Activated B cell treated with CpG ODN at 0.5 μM for 24 hours (primary cell): ENCODE measurements at regions not wholly inside any gene's neighbourhood (a gene's known extent, or its start where the extent isn't known, plus 50 kb on each side); places are given as distances from the start of the nearest gene placed in this dataset.

ENCODE experiments used
- ATAC-seq: fragments of 200-7000 bp; cut with Tn5 transposase; one replicate; pipeline ENCODE4 v1.10.0; 2021; ENCODE audit warnings: low read depth, mild to moderate bottlenecking, moderate library complexity
- CTCF ChIA-PET: fragments of 350-600 bp; sonication (Branson Sonifier 250); formaldehyde crosslinking; loops from one replicate; lab custom pipeline; 2021; ENCODE audit warnings: antibody characterized with exemption; lab: Charles Lee
- POLR2A ChIA-PET: fragments of 350-600 bp; sonication (Branson Sonifier 250); formaldehyde crosslinking; loops from one replicate; lab custom pipeline; 2021; ENCODE audit warnings: antibody characterized with exemption; lab: Charles Lee
- DNase-seq: peaks from one replicate; pipeline ENCODE4 v3.0.0; 2022
- H3K27ac Mint-ChIP-seq: one replicate; pipeline ENCODE4 v1.8.0; 2020; ENCODE audit warnings: mixed read lengths
- H3K27me3 Mint-ChIP-seq: one replicate; pipeline ENCODE4 v1.8.0; 2021; ENCODE audit warnings: mixed read lengths
- H3K36me3 Mint-ChIP-seq: one replicate; pipeline ENCODE4 v1.8.0; 2021; ENCODE audit warnings: low read depth, mixed read lengths
- H3K4me1 Mint-ChIP-seq: one replicate; pipeline ENCODE4 v1.8.0; 2021; ENCODE audit warnings: mixed read lengths
- H3K4me3 Mint-ChIP-seq: one replicate; pipeline ENCODE4 v1.8.0; 2020; ENCODE audit warnings: mild to moderate bottlenecking, mixed read lengths
- H3K9me3 Mint-ChIP-seq: one replicate; pipeline ENCODE4 v1.8.0; 2020; ENCODE audit warnings: mixed read lengths
- CTCF ChIP-seq: fragments of 200-600 bp; IDR thresholded peaks from one replicate; pipeline ENCODE4 v1.8.0; 2022; ENCODE audit warnings: antibody characterized with exemption, mild to moderate bottlenecking
- intact Hi-C: fragments of 100-400 bp; cut with micrococcal nuclease; formaldehyde crosslinking; loops from one replicate; pipeline ENCODE4 v1.15.1; 2024

DNA sequence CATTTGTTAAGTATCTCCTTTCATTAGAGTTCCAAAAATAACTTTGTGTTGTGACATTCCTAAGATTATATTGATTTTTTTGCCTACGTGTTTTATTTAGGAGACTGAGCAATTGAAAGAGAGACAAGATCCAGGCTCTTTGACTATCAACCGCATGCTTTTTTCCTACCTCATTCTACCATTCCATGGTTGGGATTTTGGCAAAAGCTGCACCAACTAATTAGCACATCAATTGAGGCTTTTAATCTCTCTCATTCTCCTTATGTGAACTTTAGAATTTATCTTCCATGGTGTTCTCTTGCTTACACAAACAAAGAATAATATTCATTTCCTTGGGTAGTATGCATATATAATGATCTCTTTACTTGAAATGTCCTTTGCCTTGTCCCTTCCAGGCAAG, 338.7 kb upstream of the SMC2 start:
- CTCF ChIA-PET, result no interaction called here

GRCh38 chr9:103755986-103756385, 338.1 kb upstream of the SMC2 start:
- Mint-ChIP-seq H3K9me3 (peaks cover 2% of the 10 kb centered on the region), H3K4me3 (no peak overlapping the region), H3K27me3 (no peaks in the 10 kb centered on the region), H3K36me3 (no peaks in the 10 kb centered on the region), H3K4me1 (no peaks in the 10 kb centered on the region), H3K27ac (no peak overlapping the region)
- DNase-seq, result no peak
- no peak for TF ChIP-seq CTCF
- intact Hi-C loops, result no loop called here
- ChIA-PET CTCF (no interaction called here), POLR2A (no interaction called here)
- no peak for ATAC-seq

More for the DNA sequence above, 338.7 kb upstream of the SMC2 start:
- POLR2A ChIA-PET, result no interaction called here
- H3K27ac Mint-ChIP-seq, result no peak overlapping the region
- no peaks in the 10 kb centered on the region for H3K4me1 Mint-ChIP-seq
- no peaks in the 10 kb centered on the region for H3K27me3 Mint-ChIP-seq
- H3K4me3 Mint-ChIP-seq, result no peak overlapping the region
- peaks cover 2% of the 10 kb centered on the region for H3K9me3 Mint-ChIP-seq
- no peak for DNase-seq
- ATAC-seq, result no peak
- H3K36me3 Mint-ChIP-seq, result no peaks in the 10 kb centered on the region
- TF ChIP-seq CTCF, result no peak
- intact Hi-C loops, result no loop called here

- peaks cover 2% of the 10 kb centered on the region for H3K9me3 Mint-ChIP-seq
- no peak overlapping the region for H3K27ac Mint-ChIP-seq
- no peak overlapping the region for H3K4me3 Mint-ChIP-seq
- no peak for TF ChIP-seq CTCF
- no peak for DNase-seq
- intact Hi-C loops, result no loop called here
- no peaks in the 10 kb centered on the region for H3K4me1 Mint-ChIP-seq
- H3K27me3 Mint-ChIP-seq, result no peaks in the 10 kb centered on the region
- ChIA-PET POLR2A (no interaction called here), CTCF (no interaction called here)
- H3K36me3 Mint-ChIP-seq, result no peaks in the 10 kb centered on the region
- ATAC-seq, result no peak
These were observed 337.0 kb upstream of the SMC2 start for GRCh38 chr9:103757062-103757461.

- H3K36me3 Mint-ChIP-seq, result no peaks in the 10 kb centered on the region
- no peaks in the 10 kb centered on the region for H3K9me3 Mint-ChIP-seq
- H3K27me3 Mint-ChIP-seq, result no peaks in the 10 kb centered on the region
- no peaks in the 10 kb centered on the region for H3K4me1 Mint-ChIP-seq
- no peak for ATAC-seq
- H3K27ac Mint-ChIP-seq, result no peak overlapping the region
- ChIA-PET CTCF (no interaction called here), POLR2A (no interaction called here)
- no peak for DNase-seq
- no peak for TF ChIP-seq CTCF
- intact Hi-C loops, result no loop called here
- H3K4me3 Mint-ChIP-seq, result no peak overlapping the region
These were observed 332.6 kb upstream of the SMC2 start for GRCh38 chr9:103761466-103761865.

DNA sequence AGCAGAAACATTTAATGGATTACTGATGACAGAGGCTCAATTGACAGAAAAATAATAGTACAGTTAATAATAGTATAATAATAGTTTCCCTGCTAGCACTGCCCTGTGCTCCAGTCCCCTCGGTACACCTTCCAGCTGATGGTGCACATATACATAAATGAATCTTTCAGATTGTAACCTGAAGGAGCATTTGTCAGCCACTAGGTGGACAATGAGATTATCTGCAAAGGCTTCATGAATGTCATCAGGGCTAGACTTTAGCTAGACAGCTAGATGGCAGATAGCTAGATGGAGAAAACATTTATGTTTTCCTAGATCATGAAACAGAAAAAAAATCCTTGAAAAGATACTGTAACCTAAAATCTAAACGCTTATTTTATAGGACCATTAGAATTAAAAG, 304.4 kb upstream of the SMC2 start:
- H3K36me3 Mint-ChIP-seq, result no peaks in the 10 kb centered on the region
- no peak overlapping the region for H3K27ac Mint-ChIP-seq
- ATAC-seq (no peak), DNase-seq (no peak)
- no peaks in the 10 kb centered on the region for H3K4me1 Mint-ChIP-seq
- H3K27me3 Mint-ChIP-seq, result no peaks in the 10 kb centered on the region
- TF ChIP-seq CTCF, result no peak
- ChIA-PET POLR2A (no interaction called here), CTCF (no interaction called here)
- intact Hi-C loops, result loop anchor here (5.0 kb wide), 1 partner anchor 953 kb away; no protein-coding TSS in a partner anchor
- no peaks in the 10 kb centered on the region for H3K9me3 Mint-ChIP-seq
- H3K4me3 Mint-ChIP-seq, result no peak overlapping the region
